NCI-H69 (cell line): ENCODE measurements at regions not wholly inside any gene's neighbourhood (a gene's known extent, or its start where the extent isn't known, plus 50 kb on each side); places are given as distances from the start of the nearest gene placed in this dataset.

ENCODE experiments used
- DNase-seq: peaks from one replicate; lab custom pipeline; 2025; lab: John Stamatoyannopoulos, UW

GRCh38 chr3:190790185-190790584, 72.3 kb downstream of the GMNC start:
- no peak for DNase-seq

- no peak for DNase-seq
Measured at GRCh38 chr3:190786898-190787297, 75.6 kb downstream of the GMNC start.

GRCh38 chr3:190785047-190785446, 77.4 kb downstream of the GMNC start:
- no peak for DNase-seq

GRCh38 chr3:190780524-190780923, 82.0 kb downstream of the GMNC start:
- DNase-seq: no peak

- no peak for DNase-seq
Measured at GRCh38 chr3:190774633-190775032, 87.9 kb downstream of the GMNC start.

GRCh38 chr3:190773948-190774347, 88.5 kb downstream of the GMNC start:
- DNase-seq: no peak

GRCh38 chr3:190772831-190773230, 89.7 kb downstream of the GMNC start:
- no peak for DNase-seq

GRCh38 chr3:190768891-190769290, 93.6 kb downstream of the GMNC start:
- DNase-seq: no peak

GRCh38 chr3:190767851-190768250, 94.6 kb downstream of the GMNC start:
- no peak for DNase-seq

- DNase-seq: no peak
Measured at GRCh38 chr3:190764231-190765134, 98.0 kb downstream of the GMNC start.

GRCh38 chr3:190762801-190763200, 99.7 kb downstream of the GMNC start:
- no peak for DNase-seq

GRCh38 chr3:190747571-190747970, 114.9 kb downstream of the GMNC start:
- no peak for DNase-seq

- no peak for DNase-seq
Measured at GRCh38 chr3:190746986-190747385, 115.5 kb downstream of the GMNC start.

GRCh38 chr3:190746531-190746930, 116.0 kb downstream of the GMNC start:
- DNase-seq: no peak

GRCh38 chr3:190741788-190742187, 120.7 kb downstream of the GMNC start:
- no peak for DNase-seq

GRCh38 chr3:190739641-190740185, 122.8 kb downstream of the GMNC start:
- no peak for DNase-seq

GRCh38 chr3:190738636-190739155, 123.8 kb downstream of the GMNC start:
- DNase-seq: no peak

- DNase-seq: no peak
Measured at GRCh38 chr3:190737446-190737845, 125.0 kb downstream of the GMNC start.

GRCh38 chr3:190734490-190734889, 128.0 kb downstream of the GMNC start:
- DNase-seq: no peak

- no peak for DNase-seq
Measured at GRCh38 chr3:190733591-190734146, 128.8 kb downstream of the GMNC start.

- no peak for DNase-seq
Measured at GRCh38 chr3:190731596-190731995, 130.9 kb downstream of the GMNC start.

- DNase-seq: no peak
Measured at GRCh38 chr3:190728574-190729246, 133.8 kb downstream of the GMNC start.
